IMR-90 (cell line): ENCODE measurements at regions not wholly inside any gene's neighbourhood (a gene's known extent, or its start where the extent isn't known, plus 50 kb on each side); places are given as distances from the start of the nearest gene placed in this dataset.

Source experiments
- BHLHE40 ChIP-seq: fragments of 150-350 bp; IDR thresholded peaks from 2 replicates; pipeline ENCODE4 v1.6.1; 2016; ENCODE audit warnings: mild to moderate bottlenecking, low read depth, low read length
- CEBPB ChIP-seq: IDR thresholded peaks from 2 replicates; pipeline ENCODE4 v1.6.1; 2012; ENCODE audit warnings: low read depth, low read length, improper control_type of control experiment
- CTCF ChIP-seq: conservative IDR thresholded peaks from 2 replicates; pipeline ENCODE4 v1.5.1; 2012; ENCODE audit warnings: mild to moderate bottlenecking, low read depth, low read length, improper control_type of control experiment
- ELK1 ChIP-seq: fragments of 150-350 bp; IDR thresholded peaks from 2 replicates; pipeline ENCODE4 v1.6.1; 2016; ENCODE audit warnings: low read depth, mild to moderate bottlenecking, low read length, moderate library complexity, borderline replicate concordance
- FOS ChIP-seq: fragments of 150-350 bp; IDR thresholded peaks from 2 replicates; pipeline ENCODE4 v1.6.1; 2016; ENCODE audit warnings: low read depth, low read length
- MXI1 ChIP-seq: IDR thresholded peaks from 2 replicates; pipeline ENCODE4 v1.6.1; 2012; ENCODE audit warnings: low read depth, mild to moderate bottlenecking, low read length, moderate library complexity, borderline replicate concordance
- POLR2A ChIP-seq: IDR thresholded peaks from 2 replicates; pipeline ENCODE4 v1.6.1; 2012; ENCODE audit warnings: mild to moderate bottlenecking, low read depth, low read length
- RAD21 ChIP-seq: IDR thresholded peaks from 2 replicates; pipeline ENCODE4 v1.6.1; 2012; ENCODE audit warnings: low read length, improper control_type of control experiment
- RCOR1 ChIP-seq: IDR thresholded peaks from 2 replicates; pipeline ENCODE4 v1.6.1; 2012; ENCODE audit warnings: mild to moderate bottlenecking, low read length, improper control_type of control experiment; ENCODE audit not compliant: insufficient replicate concordance
- RFX5 ChIP-seq: IDR thresholded peaks from 2 replicates; pipeline ENCODE4 v1.8.0; 2012; ENCODE audit warnings: low read depth, mild to moderate bottlenecking, low read length, moderate library complexity
- USF2 ChIP-seq: fragments of 150-350 bp; IDR thresholded peaks from 2 replicates; pipeline ENCODE4 v1.6.1; 2017; ENCODE audit warnings: mild to moderate bottlenecking, antibody characterized with exemption, low read length, low read depth

GRCh38 chr17:74107107-74107506 is 96.4 kb upstream of the RPL38 start:
- no peak for TF ChIP-seq USF2
- TF ChIP-seq CTCF, result no peak
- no peak for TF ChIP-seq RAD21
- no peak for TF ChIP-seq FOS
- no peak for TF ChIP-seq POLR2A
- TF ChIP-seq BHLHE40, result no peak
- TF ChIP-seq ELK1, result no peak
- TF ChIP-seq CEBPB, result no peak
- no peak for TF ChIP-seq RFX5
- TF ChIP-seq MXI1, result no peak
- TF ChIP-seq RCOR1, result no peak
